GM12875 (cell line): ENCODE measurements at regions not wholly inside any gene's neighbourhood (a gene's known extent, or its start where the extent isn't known, plus 50 kb on each side); places are given as distances from the start of the nearest gene placed in this dataset.

ENCODE experiments used
- H3K4me3 ChIP-seq: one replicate; pipeline ENCODE4 v1.5.1; 2011; ENCODE audit warnings: low read depth, low read length, control low read depth
- CTCF ChIP-seq: IDR thresholded peaks from 2 replicates; pipeline ENCODE4 v1.5.1; 2011; ENCODE audit warnings: low read depth, mild to moderate bottlenecking, control low read depth, inconsistent platforms, low read length, moderate library complexity, borderline replicate concordance; ENCODE audit not compliant: insufficient read depth

DNA sequence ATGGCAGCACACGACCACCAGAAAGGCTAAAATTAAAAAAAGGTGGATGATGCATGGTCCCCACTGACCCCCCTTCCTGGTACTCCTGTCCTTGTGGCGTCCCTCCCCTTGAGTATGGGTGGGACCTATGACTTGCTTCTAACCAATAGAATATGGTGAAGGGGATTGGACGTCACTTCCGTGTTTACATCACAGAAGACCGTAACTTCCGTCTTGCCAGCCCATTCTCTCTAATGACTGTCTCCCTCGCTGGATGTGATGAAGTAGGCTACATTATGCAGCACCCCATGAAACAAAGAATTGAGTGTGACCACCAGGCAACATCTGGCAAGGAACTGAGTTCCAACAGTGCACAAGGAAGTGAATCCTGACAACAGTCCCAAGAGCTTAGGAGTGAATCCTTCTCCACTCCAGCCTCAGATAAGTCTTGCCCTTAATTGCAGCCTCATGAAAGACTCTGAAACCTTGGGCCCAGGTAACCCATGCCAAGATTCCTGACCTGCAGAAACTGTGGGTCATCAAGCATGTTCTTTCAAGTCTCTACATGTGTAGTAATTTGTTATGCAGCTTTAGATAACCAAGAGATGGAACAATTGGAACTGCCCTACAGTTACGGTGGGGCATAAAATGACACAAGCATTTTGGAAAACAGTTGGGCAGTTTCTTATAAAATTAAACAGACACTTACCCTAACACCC, 80.1 kb upstream of the NPAS2 start:
- H3K4me3 ChIP-seq = no peak overlapping the region

DNA sequence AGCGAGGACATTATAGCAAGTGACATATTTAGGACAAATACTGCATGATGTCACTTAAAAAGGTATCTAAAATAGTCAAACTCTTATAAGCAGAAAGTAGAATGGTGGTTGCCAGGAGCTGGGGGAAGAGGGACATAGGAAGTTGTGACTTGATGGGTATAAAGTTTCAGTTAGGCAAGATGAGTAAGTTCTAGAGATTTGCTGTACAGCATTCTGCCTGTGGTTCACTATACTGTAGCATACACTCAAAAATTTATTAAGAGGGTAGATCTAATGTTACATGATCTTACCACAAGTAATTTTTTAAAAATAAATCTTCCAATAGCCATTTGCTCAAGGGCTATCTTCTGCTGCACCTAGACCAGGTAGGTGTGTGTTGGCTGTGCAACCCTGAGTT, 78.1 kb upstream of the NPAS2 start:
- H3K4me3 ChIP-seq = no peak overlapping the region
- no peak for TF ChIP-seq CTCF

More for the DNA sequence above, 80.1 kb upstream of the NPAS2 start:
- TF ChIP-seq CTCF = no peak

DNA sequence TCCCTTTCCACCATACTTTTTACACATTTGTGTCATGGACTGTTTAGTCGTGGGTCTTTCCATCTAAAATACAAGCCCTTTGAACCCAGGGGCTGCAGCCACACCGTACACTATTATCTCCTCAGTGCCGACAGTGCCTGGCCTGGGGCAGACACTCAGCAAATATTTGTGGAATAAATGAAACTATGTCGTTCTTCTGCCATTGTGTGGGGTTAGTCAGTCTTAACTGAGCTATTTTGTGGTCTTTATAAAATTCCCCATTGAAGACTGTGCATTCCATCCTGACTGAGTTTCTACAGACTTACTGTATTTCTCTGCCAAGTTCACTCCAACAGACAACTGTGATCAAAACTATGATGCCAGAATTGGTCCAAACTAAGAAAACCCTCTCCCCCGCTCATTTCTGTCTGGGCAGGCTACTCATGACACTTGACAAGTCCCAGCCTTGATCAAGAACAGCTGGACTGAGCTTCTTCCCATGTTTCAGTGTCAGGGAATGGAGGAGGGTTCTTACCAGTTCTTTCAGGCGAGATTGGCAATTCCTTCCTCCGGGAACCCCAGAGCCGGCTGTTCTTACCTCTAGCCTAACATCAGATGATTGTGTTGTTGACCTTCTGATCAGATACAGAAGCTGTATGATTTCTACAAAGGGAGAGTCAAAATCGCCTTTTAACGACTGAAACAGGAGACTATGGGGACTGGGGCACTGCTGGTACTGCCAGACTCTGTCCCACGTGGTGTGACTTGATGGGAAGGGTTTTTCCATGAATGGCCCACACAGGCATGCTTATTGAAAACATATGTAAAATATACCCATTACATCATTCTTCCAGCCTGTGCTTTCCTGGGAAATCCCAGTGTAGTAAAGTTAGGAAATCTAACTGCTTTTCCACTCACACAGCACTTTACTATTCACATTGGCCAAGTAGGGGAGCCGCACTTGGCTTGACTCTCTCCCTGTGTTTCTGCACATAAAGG, 77.4 kb upstream of the NPAS2 start:
- no peak for TF ChIP-seq CTCF
- no peak overlapping the region for H3K4me3 ChIP-seq

GRCh38 chr2:100743741-100744140, 76.2 kb upstream of the NPAS2 start:
- TF ChIP-seq CTCF = no peak
- no peak overlapping the region for H3K4me3 ChIP-seq

GRCh38 chr2:100744184-100744583, 75.8 kb upstream of the NPAS2 start:
- TF ChIP-seq CTCF = no peak
- H3K4me3 ChIP-seq = no peak overlapping the region

DNA sequence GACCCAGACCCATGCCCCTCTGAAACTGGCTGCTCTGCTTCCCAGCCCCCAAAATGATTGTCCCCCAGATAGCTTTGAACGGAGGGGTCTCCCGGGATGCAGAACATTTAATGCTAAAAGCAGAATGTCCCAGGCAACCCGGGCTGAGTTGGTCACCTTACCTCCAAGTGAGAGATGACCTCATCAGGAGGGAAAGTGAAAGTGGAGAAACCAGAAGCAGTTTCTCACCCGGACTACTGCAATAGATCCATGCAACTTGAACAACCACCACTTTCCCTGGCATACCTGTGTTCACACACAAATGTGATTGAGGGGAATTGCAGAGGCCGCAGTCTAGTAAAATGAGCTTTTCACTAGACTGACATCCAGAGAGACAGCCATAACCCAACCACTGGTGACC, 75.3 kb upstream of the NPAS2 start:
- TF ChIP-seq CTCF = no peak
- H3K4me3 ChIP-seq = no peak overlapping the region
